Panc1 (cell line): ENCODE measurements at regions not wholly inside any gene's neighbourhood (a gene's known extent, or its start where the extent isn't known, plus 50 kb on each side); places are given as distances from the start of the nearest gene placed in this dataset.

Experiments
- ATAC-seq: fragments of 200-7000 bp; cut with Tn5 transposase; 2 replicates; pipeline ENCODE4 v1.9.1; 2020; ENCODE audit warnings: mild to moderate bottlenecking, moderate library complexity
- BruUV-seq: library from RNA; stranded (reverse); fragments of 400-500 nt; replicated peaks from 2 replicates; lab custom pipeline; 2021; lab: Mats Ljungman, UMichigan
- CTCF ChIA-PET: fragments of 300-600 bp; sonication (Branson Sonifier 250); formaldehyde crosslinking; loops from one replicate; lab custom pipeline; 2022; ENCODE audit warnings: antibody characterized with exemption; lab: Charles Lee
- POLR2A ChIA-PET: fragments of 300-600 bp; sonication (Branson Sonifier 250); formaldehyde crosslinking; loops from one replicate; lab custom pipeline; 2022; ENCODE audit warnings: antibody characterized with exemption; lab: Charles Lee
- DNase-seq: peaks from one replicate; pipeline ENCODE4 v3.0.0-alpha.2; 2010; ENCODE audit warnings: low read depth, low spot score
- H3K27ac ChIP-seq: 2 replicates; pipeline ENCODE4 v1.5.1; 2011; ENCODE audit warnings: mild to moderate bottlenecking, low read length, inconsistent platforms
- H3K27me3 ChIP-seq: fragments of 200-500 bp; sonication (Bioruptor generic); 2 replicates; pipeline ENCODE4 v1.6.0; 2014; ENCODE audit warnings: low read length, inconsistent platforms; ENCODE audit not compliant: control insufficient read depth, insufficient read depth
- H3K36me3 ChIP-seq: fragments of 200-500 bp; sonication (Bioruptor generic); 2 replicates; pipeline ENCODE4 v1.5.1; 2014; ENCODE audit warnings: inconsistent platforms, mild to moderate bottlenecking, low read length, moderate library complexity; ENCODE audit not compliant: control insufficient read depth, insufficient read depth
- H3K4me1 ChIP-seq: 2 replicates; pipeline ENCODE4 v1.5.1; 2011; ENCODE audit warnings: inconsistent platforms, mild to moderate bottlenecking, low read length, moderate library complexity; ENCODE audit not compliant: control insufficient read depth, insufficient read depth
- H3K4me3 ChIP-seq, 2 experiments: 2 replicates each; pipeline ENCODE4 v1.5.1; 2011 to 2012; ENCODE audit warnings: low read depth in 2 of 2, low read length in 2 of 2, mild to moderate bottlenecking in 2 of 2, inconsistent platforms in 1 of 2, moderate library complexity in 1 of 2
- H3K9me3 ChIP-seq: fragments of 200-500 bp; sonication (Bioruptor generic); 2 replicates; pipeline ENCODE4 v1.5.1; 2014; ENCODE audit warnings: low read depth, mild to moderate bottlenecking, inconsistent platforms, low read length, moderate library complexity; ENCODE audit not compliant: control insufficient read depth, insufficient read depth
- CTCF ChIP-seq: fragments of 450-650 bp; IDR thresholded peaks from 2 replicates; pipeline ENCODE4 v1.5.1; 2017; ENCODE audit warnings: mild to moderate bottlenecking
- POLR2AphosphoS5 ChIP-seq: IDR thresholded peaks from 2 replicates; pipeline ENCODE4 v1.6.1; 2012; ENCODE audit warnings: mild to moderate bottlenecking, low read depth, low read length, moderate library complexity
- REST ChIP-seq, 2 experiments: IDR thresholded peaks; 2 replicates each; pipeline ENCODE4 v1.6.1; 2011 to 2012; ENCODE audit warnings: low read depth in 2 of 2, control low read depth in 1 of 2, low read length in 1 of 2, mild to moderate bottlenecking in 1 of 2, moderate library complexity in 1 of 2; ENCODE audit not compliant: insufficient read depth in 1 of 2
- SIN3A ChIP-seq: IDR thresholded peaks from 2 replicates; pipeline ENCODE4 v1.6.1; 2012; ENCODE audit warnings: low read depth, mild to moderate bottlenecking, low read length, moderate library complexity, borderline replicate concordance; ENCODE audit not compliant: insufficient read depth
- TCF7L2 ChIP-seq: IDR thresholded peaks from 2 replicates; pipeline ENCODE4 v1.6.1; 2011; ENCODE audit warnings: mild to moderate bottlenecking, low read depth, low read length, inconsistent platforms
- in situ Hi-C: cut with HindIII; loops from 2 replicates; pipeline ENCODE4 v1.10.0; 2016; ENCODE audit warnings: low sequenced_read_pairs, low pct_unique_long_range_greater_than_20kb
- intact Hi-C: fragments of 100-400 bp; cut with micrococcal nuclease; formaldehyde crosslinking; loops from one replicate; pipeline ENCODE4 v1.10.0; 2022; ENCODE audit not compliant: unreplicated experiment

- POLR2A ChIA-PET = no interaction called here
- no peak for DNase-seq
- Histone ChIP-seq H3K4me1 (peaks cover 7% of the 10 kb centered on the region), H3K4me3 (no peak overlapping the region), H3K36me3 (no peaks in the 10 kb centered on the region), H3K27me3 (no peaks in the 10 kb centered on the region), H3K27ac (no peak overlapping the region), H3K9me3 (no peaks in the 10 kb centered on the region)
- TF ChIP-seq TCF7L2 (no peak), SIN3A (no peak), REST (IDR thresholded peaks at IDR 0.05; ENCODE audit: insufficient read depth in 1 of 2, low read depth in 2 of 2, low read length in 1 of 2) (no peak), POLR2AphosphoS5 (no peak), CTCF (no peak)
- BruUV-seq = no TSS peak
- in situ Hi-C loops = no loop called here
- intact Hi-C loops = no loop called here
- ATAC-seq = no peak
- CTCF ChIA-PET = no interaction called here
Measured at GRCh38 chr2:100753881-100754280, 66.1 kb upstream of the NPAS2 start.

- TF ChIP-seq CTCF = no peak
- TF ChIP-seq TCF7L2 = no peak
- TF ChIP-seq SIN3A = no peak
- TF ChIP-seq REST (IDR thresholded peaks at IDR 0.05; ENCODE audit: insufficient read depth in 1 of 2, low read depth in 2 of 2, low read length in 1 of 2) = no peak
- no peak for TF ChIP-seq POLR2AphosphoS5
- H3K4me3 ChIP-seq = no peak overlapping the region
- ChIA-PET CTCF (no interaction called here), POLR2A (no interaction called here)
- no TSS peak for BruUV-seq
- intact Hi-C loops (no loop called here), in situ Hi-C loops (no loop called here)
- no peaks in the 10 kb centered on the region for H3K9me3 ChIP-seq
- H3K36me3 ChIP-seq = no peaks in the 10 kb centered on the region
- H3K27ac ChIP-seq = no peak overlapping the region
- no peaks in the 10 kb centered on the region for H3K27me3 ChIP-seq
- ATAC-seq (no peak), DNase-seq (no peak)
- H3K4me1 ChIP-seq = peaks cover 7% of the 10 kb centered on the region
Measured at GRCh38 chr2:100754951-100755350, 65.0 kb upstream of the NPAS2 start.
